ENCODE measurements at regions not wholly inside any gene's neighbourhood (a gene's known extent, or its start where the extent isn't known, plus 50 kb on each side); places are given as distances from the start of the nearest gene placed in this dataset.
"Not testable (repeated sequence)": the region's sequence is repeated elsewhere in the genome, so short reads cannot be mapped to it uniquely, and the experiment has no call there.

DNA sequence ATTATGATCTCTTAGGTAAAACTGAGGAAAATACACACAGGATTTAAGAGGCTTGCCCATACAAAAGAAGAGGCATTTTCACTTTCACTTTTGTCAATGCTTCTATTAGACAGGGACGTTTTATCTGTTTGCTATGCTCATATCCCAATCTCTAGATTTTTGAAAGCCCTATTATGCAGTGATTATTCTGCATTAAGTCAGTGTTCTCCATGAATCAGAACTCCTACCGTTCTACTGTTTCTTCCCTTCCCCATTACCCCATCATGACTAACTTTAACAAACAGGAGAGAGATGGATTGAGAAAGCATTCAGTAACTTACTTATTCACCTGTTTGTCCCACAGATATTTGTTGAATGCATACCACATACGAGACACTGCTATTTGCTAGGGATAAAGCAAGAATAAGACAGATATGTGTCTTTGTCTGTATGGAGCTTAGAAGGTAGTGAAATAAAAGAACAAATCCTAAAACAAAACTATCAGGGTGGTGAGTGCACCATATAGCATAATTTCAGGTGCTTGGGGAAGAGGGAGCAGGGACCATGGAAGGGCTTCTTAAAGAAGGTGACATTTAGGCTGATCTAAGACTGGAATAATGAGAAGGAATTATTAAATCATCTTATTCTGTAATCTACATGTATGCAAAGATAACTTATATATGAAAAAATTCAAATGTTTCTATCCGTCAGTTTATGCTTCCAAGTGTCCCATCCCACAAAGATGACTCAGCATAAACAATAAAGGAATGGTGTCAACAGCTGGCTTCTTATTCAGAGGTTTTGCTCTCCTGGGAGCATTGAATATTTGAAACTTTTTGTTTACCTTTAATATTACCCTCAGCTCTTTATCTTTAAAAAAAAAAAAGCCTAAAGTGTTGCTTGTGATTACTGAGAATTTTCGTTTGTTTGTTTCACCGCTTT, 328.1 kb downstream of the HINT1 start:
- no peak for DNase-seq (ENCODE audit: low read depth)

- DNase-seq (ENCODE audit: low read depth): not testable (repeated sequence)
Measured at GRCh38 chr5:130817598-130818384, 347.3 kb downstream of the HINT1 start.

GRCh38 chr5:130815246-130815645, 349.8 kb downstream of the HINT1 start:
- no peak for DNase-seq (ENCODE audit: low read depth)

DNA sequence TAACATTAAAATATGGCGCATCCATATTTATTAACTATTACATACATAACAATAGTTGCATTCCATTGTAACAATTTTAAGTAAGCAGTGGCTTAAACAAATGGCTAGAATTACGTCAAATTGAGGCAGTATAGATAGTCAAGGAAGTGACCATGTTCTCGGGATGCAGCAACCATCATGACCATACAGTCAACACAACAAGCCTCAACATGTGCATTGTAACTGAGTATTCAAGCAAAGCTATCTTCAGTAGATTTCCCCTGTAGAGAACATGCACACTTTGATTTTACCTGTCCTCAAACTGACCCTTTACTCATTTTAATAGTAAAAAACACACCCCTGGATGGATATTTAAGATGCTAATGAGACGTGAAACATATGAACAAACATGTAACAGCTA, 356.4 kb downstream of the HINT1 start:
- no peak for DNase-seq (ENCODE audit: low read depth)

DNA sequence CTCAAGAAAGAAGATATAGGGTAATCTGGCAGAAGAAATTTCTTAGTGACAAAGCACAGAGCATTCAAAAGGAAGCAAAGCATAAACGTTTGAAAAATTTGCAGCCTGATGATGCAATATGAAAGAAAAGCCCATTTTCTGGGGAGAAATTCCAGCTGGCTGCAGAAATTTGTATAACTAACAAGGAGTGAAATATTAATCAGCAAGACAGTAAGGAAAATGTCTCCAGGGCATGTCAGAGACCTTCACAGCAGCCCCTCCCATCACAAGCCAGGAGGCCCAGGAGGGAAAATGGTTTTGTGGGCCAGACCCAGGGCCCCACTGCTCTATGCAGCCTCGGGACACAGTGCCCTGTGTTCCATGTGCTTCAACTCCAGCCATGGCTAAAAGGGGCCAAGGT, 359.4 kb downstream of the HINT1 start:
- no peak for DNase-seq (ENCODE audit: low read depth)

- DNase-seq (ENCODE audit: low read depth): no peak
Measured at GRCh38 chr5:130805036-130805435, 360.0 kb downstream of the HINT1 start.

GRCh38 chr5:130801963-130802362, 363.1 kb downstream of the HINT1 start:
- DNase-seq (ENCODE audit: low read depth): no peak

DNA sequence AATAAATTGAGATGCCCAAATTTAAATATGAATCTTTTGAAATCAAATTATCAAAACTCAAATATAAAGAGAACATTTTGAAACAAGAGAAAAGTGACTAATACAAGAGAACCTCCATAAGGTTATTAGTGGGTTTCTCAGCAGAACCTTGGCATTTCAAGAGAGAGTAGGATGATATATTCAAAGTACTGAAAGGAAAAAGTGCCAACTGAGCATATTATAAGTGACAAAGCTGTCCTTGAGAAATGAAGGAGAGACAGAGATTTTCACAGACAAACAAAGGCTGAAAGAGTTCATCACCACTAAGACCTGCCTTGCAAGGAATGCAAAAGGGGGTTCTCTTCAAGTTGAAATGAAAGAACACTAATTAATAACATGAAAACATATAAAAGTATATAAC, 366.0 kb downstream of the HINT1 start:
- no peak for DNase-seq (ENCODE audit: low read depth)

DNA sequence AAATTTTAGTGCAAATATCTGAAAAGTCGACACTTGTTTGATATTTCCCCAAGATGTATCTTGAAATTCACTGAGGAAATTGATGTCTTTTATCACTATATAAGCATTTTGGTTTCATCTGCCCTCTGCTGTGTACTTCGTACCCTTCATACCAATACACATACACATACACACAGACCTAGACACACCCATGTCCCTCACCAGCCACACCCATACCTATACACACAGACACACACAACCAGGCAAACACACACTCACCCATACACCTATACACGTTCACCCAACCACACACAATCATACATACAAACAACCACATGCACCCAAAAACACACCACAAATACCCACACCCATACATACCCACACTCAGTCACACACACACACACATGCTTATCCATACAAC, 367.8 kb downstream of the HINT1 start:
- no peak for DNase-seq (ENCODE audit: low read depth)

DNA sequence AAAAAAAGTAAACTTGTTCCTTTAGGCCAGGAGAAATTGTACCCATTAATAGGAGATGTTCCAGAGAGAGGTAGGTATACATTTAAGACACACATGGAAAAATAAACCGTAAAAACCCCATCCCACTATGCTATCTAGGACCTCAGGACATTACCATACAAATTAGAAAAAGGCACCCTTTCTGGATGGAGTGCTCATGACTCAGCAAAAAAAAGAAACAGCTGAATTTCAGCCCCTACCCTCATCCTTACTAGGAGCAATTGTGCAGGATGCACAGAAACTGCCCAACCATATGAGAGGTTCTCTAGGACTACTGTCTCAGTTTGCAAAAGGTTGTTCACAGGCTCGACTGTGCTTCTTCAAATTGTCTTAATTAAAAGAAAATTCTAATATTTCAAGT, 368.2 kb downstream of the HINT1 start:
- no peak for DNase-seq (ENCODE audit: low read depth)

- no peak for DNase-seq (ENCODE audit: low read depth)
Measured at GRCh38 chr5:130796032-130796431, 369.0 kb downstream of the HINT1 start.

DNA sequence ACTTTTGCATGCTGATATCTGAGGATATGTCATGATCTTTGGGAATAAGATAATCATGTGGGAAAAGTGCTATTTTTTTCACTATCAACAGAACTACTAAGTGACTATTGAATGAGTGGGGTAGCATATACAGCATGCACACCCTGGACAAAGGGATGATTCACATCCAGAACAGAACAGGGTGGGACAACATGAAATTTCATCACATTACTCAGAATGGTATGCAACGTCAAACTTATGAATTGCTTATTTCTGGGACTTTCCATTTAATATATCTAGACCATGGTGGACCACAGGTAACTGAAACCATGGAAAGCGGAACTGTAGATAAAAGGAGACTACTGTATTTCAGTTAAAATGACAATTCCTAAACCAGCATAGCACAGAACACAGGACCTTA, 370.0 kb downstream of the HINT1 start:
- no peak for DNase-seq (ENCODE audit: low read depth)

- no peak for DNase-seq (ENCODE audit: low read depth)
Measured at GRCh38 chr5:130777794-130778193, 387.3 kb downstream of the HINT1 start.

GRCh38 chr5:130773813-130774212, 391.2 kb downstream of the HINT1 start:
- no peak for DNase-seq (ENCODE audit: low read depth)

- DNase-seq (ENCODE audit: low read depth): no peak
Measured at GRCh38 chr5:130762031-130762430, 403.0 kb downstream of the HINT1 start.

DNA sequence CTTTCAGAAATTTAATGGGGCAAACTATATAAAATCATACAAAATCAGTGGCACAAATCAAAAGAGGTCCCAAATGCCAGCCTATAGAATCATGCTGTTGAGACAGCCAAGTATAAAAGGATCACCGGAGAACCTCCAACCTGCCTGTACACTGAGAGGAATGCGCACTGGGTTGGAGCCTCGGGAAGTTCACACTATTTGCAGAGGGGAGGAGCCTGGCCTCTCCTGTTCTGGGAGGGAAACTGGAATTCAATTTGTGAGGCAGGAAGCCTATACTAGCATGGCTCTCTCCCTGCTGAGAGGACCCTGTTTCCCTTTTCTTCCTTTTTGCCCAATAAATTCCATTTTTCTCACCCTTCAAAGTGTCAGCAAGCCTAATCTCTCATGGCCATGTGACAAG, 406.0 kb downstream of the HINT1 start:
- DNase-seq (ENCODE audit: low read depth): no peak

- DNase-seq (ENCODE audit: low read depth): no peak
Measured at GRCh38 chr5:130747556-130747955, 417.5 kb downstream of the HINT1 start.

DNA sequence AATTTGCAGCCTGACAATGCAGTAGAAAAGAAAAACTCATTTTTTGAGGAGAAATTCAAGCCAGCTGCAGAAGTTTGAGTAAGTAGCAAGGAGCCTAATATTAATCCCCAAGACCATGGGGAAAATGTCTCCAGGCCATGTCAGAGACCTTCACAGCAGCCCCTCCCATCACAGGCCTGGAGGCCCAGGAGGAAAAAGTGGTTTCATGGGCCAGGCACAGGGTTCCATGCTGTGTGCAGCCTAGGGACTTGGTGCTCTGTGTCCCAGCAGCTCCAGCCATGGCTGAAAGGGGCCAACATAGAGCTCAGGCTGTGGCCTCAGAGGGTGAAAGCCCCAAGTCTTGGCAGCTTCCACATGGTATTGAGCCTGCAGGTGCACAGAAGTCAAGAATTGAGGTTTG, 418.4 kb downstream of the HINT1 start:
- not testable (repeated sequence) for DNase-seq (ENCODE audit: low read depth)

GRCh38 chr5:130743092-130743491, 422.0 kb downstream of the HINT1 start:
- DNase-seq (ENCODE audit: low read depth): no peak

- no peak for DNase-seq (ENCODE audit: low read depth)
Measured at GRCh38 chr5:130740047-130740569, 424.9 kb downstream of the HINT1 start.

DNA sequence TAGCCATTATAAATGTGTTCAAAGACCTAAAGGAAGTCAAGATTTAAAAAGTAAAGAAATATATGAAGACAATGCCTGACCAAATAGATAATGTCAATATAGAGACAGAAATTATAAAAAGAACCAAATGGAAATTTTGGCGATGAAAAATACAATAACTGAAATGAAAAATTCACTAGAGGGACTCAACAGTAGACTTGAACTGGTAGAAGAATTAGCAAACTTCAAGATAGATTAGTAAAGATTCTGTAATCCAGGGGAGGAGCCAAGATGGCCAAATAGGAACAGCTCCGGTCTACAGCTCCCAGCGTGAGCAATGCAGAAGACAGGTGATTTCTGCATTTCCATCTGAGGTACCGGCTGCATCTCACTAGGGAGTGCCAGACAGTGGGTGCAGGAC, 433.2 kb downstream of the HINT1 start:
- DNase-seq (ENCODE audit: low read depth): no peak

- DNase-seq (ENCODE audit: low read depth): no peak
Measured at GRCh38 chr5:130729541-130729940, 435.5 kb downstream of the HINT1 start.

GRCh38 chr5:130727830-130728229, 437.2 kb downstream of the HINT1 start:
- DNase-seq (ENCODE audit: low read depth): no peak
